HG03039 (cell line): ENCODE measurements at regions not wholly inside any gene's neighbourhood (a gene's known extent, or its start where the extent isn't known, plus 50 kb on each side); places are given as distances from the start of the nearest gene placed in this dataset.

Experiments
- ATAC-seq: cut with Tn5 transposase; IDR thresholded peaks from one replicate; pipeline ENCODE4 v1.9.1; 2021; ENCODE audit warnings: mild to moderate bottlenecking, moderate library complexity; ENCODE audit not compliant: unreplicated experiment

DNA sequence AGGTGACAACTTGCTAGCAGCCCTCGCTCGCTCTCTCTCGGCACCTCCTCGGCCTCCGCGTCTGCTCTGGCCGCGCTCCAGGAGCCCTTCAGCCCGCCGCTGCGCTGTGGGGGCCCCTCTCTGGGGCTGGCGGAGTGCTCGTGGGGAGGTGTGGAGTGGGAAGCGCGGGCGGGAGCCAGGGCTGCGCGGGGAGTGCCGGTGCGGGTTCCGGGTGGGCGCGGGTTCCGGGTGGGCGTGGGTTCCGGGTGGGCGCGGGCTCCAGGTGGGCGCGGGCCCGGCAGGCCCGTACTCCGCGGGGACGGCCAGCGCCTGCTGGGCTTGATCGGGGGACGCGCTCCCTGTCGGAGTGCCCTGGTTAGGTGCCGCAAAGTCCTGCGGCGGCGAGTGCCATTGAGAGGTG, 384.3 kb downstream of the GPM6A start:
- ATAC-seq, result no peak

DNA sequence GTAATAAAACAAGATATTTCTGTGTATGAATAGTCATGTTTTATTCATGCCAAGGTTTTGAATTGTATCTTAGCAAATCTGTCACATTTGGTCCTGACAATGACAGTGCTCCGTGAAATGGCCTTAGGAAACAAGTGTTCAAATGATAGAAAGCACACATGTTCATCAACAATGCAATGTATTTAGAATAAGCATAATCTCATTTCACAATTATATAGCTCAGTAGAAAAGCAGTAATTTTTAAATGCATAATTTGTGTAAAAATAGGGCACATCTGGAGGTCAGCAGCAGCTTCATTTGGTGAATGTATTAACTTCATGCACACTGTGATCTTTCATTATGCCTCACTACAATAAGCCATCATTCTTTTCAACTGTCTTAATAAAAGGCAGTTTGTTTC, 380.4 kb downstream of the GPM6A start:
- ATAC-seq, result no peak

DNA sequence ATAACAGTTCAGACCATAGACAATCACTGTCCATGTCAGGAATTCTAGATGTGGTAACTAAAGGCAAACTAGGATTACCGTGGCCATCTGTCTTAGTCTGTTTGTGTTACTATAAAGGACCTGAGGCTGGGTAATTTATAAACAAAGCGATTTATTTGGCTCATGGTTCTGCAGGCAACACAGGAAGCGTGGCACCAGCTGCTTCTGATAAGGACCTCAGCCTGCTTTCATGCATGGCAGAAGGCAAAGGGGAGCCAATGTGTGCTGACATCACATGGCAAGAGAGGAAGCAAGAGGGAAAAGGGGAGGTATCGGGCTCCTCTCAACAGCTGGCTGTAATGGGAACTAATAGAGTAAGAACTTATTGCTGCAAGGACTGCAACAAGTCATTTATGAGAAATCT, 376.7 kb downstream of the GPM6A start:
- ATAC-seq, result no peak

DNA sequence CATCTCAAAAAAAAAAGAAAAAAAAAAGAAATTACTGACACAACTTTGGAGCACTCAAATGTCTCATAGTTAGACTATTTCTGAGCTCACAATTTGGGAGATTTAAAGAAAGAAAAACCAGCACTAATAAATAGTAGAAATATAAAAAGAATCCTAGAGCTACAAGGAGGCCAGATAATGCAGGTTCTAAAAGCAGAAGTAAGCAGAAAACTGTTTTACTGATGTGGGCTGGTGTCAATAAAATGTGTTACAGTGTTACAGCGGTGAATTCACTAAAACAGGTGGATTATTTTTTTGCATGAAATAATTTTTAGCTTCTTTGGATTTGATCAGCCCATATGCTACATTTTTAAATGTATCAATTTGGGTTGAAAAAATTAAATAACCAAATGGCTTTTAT, 375.9 kb downstream of the GPM6A start:
- ATAC-seq, result no peak

DNA sequence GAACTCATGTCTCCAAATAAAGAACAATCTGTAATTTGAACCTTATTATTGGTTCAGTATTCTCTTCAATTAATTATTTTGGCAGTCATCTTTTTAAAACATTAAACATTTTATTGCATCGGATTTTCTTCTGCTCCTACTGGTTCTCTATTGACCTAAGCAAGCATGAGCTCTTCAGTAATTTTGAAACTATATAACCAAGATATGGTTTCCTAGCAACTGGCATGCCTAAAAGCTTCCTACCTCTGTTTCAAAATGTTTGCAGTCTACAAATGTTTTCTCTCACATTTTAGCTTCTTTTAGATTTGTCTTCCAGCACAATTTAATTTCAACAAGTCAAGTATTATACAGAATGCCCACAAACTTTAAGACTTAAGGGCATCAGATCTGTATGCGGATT, 371.3 kb downstream of the GPM6A start:
- no peak for ATAC-seq

DNA sequence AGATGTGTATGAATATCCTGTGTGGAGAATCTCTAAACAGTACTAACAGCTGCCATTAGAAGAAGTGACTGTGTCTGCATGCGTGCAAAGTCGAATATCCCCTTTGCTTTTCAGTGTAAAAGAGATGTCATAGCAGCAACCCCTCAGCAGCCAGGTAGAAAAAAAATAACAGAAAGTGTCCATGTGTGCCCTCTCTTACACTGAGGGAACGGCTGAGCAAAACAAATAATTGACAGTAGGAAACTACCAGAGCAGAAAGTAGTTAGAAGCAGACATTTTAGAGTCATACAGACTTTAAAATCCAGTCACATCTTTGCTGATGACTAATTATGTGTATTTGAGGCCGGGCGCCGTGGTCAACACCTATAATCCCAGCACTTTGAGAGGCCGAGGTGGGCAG, 370.8 kb downstream of the GPM6A start:
- no peak for ATAC-seq

DNA sequence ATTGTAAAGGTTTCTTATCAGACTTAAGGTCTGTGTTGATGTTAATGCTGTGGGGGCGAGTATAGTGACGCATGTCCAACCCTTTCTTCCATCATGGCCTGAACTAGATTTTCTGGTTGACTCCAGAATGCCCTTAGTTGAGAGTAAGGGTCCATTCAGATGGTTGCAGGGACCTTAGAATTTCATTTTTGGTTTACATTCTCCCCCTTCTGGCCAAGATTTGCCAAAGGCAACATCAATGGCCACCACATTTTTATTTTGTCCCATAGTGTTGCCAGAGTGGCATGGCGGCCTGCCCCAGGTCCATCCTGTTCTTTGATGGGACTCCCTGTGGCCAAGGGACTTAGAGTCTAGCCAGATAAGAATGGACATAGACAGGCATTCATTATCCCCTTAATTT, 368.5 kb downstream of the GPM6A start:
- ATAC-seq, result no peak

DNA sequence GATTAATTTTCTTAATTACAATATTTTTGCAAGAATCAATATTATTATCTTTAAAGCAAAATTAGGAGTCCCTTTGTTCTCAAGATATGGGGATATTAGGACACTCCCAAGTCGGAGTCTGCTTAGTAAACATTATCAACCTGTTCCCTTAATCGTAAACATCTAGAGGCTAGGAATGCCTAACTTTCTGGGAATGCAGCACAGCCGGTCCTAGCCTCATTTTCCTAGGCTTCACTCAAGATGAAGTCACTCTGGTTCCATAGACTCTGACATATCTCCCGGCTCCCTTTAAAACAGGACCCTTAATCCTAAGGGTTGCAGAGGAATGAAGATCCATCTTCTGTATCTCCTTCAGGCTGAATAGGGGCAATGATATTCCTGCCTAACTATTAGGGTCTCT, 367.6 kb downstream of the GPM6A start:
- ATAC-seq, result no peak

DNA sequence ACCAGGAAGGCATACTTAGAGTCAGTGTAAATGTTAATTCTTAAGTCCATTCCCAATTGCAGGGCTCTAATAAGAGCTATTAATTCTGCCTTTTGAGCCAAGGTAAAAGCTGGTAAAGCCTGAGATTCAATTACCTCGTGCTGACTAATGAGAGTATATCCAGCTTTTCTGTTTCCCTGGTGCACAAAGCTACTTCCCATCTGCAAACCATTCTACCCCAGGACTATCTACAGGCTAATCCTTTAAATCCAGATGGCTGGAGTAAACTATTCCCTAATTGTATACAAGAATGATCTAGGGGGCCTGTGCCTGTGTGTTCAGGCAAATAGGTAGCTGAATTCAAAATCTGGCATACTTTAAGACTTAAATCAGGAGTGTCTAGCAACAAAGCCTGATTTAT, 365.0 kb downstream of the GPM6A start:
- ATAC-seq, result no peak

DNA sequence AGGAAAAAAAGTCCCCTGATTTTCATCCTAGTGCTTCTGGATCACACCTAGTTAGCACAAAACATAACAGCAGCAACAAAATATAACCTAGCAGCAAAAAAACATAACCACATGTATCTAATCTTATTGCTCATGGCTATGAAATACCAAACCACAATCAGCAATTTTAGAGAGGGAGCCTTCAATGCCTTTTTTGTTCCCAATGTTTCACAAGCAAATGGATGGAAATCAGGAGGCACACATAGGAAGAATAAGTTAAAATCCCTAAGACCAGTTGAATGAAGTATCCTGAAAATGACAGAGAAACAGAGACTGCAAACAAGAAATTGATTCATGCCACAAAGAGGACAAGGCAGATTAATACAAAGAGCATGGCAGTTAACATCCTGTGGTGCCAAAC, 361.6 kb downstream of the GPM6A start:
- ATAC-seq, result no peak

DNA sequence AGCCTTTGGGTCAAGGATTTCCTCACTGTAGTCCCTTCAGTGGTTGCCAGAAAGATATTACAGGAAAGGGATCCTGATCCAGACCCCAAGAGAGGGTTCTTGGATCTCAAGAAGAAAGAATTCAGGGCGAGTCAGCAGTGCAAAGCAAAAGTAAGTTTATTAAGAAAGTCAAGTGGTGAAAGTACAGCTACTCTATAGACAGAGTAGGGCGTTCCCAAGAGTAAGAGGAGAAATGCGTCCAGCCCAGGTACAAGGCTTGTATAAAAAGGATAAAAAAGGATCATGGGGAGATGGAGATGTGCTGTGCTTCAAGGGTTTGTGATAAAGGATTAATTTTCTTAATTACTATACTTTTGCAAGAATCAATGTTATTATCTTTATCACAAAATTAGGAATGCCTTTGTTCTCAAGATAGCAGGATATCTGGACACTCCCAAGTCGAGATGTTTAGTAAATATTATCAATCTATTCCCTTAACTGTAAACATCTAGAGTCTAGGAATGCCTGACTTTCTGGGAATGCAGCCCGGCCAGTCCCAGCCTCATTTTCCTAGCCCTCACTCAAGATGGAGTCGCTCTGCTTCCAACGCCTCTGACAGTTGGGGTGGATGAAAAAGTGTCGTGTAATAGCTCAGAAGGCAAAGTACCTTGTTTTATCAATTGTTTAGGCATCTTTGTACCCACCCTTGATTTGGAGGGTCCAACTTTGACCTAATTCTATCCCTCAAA, 360.7 kb downstream of the GPM6A start:
- ATAC-seq, result no peak

DNA sequence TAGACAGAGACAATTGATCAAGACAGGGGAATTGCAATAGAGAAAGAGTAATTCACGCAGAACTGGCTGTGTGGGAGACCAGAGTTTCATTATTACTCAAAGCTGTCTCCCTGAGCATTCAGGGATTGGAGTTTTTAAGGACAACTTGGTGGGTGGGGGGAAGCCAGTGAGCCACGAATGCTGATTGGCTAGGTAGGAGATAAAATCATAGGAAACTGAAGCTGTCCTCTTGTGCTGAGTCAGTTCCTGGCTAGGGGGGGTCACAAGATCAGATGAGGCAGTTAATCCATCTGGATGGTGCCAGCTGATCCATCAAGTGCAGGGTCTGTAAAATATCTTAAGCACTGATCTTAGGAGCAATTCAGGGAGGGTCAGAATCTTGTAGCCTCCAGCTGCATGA, 358.6 kb downstream of the GPM6A start:
- ATAC-seq, result no peak

DNA sequence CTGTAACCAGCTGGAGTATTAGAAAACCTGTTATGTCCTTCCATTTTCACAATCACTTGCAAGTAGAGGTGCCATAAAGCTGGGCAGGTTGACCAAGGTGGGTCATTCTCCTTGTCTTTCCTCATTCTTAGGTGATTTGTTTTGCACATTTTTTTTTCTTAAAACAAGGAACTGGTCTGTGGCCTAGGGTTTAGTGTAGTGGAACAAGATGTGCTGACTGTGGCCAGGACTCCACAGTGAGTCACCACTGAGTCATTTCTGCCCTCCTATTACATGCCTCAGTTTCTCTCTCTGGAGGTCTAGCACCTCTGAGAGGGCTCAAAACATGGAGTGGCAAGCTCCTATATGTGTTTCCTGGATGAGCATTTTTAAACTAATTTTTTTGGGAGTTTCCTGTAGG, 355.9 kb downstream of the GPM6A start:
- no peak for ATAC-seq

DNA sequence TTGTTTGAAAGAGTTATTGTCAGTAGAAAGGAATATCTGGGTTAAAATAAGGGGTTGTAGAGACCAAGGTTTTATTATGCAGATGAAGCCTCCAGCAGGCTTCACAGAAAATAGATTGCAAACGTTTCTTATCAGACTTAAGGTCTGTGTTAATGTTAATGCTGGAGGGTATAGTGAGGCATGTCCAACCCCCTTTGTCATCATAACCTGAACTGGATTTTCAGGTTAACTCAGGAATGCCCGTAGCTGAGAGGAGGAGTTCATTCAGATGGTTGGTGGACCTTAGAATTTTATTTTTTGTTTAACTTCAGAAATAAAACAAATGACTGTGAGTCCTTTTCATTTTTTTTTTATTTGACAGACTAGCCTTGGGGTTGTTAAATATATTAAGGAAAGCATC, 354.1 kb downstream of the GPM6A start:
- no peak for ATAC-seq

DNA sequence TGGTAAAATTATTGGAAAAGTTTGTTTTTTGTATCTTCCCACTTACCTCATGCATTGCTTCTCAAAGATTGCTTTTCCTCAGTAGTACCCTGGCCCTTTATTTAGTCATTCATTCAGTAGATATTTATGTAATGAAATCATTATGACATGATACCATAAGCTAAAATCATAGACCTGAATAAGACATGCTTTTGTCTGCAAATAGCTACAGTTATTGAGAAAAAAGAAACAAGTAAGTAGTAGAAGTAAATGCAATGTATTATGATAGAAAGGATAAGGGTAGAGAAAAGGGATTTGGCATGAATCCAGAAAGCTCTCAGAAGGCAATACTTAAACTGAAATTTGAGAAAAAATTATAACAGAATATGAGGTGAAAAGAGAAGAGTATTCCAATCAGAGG, 352.5 kb downstream of the GPM6A start:
- no peak for ATAC-seq

DNA sequence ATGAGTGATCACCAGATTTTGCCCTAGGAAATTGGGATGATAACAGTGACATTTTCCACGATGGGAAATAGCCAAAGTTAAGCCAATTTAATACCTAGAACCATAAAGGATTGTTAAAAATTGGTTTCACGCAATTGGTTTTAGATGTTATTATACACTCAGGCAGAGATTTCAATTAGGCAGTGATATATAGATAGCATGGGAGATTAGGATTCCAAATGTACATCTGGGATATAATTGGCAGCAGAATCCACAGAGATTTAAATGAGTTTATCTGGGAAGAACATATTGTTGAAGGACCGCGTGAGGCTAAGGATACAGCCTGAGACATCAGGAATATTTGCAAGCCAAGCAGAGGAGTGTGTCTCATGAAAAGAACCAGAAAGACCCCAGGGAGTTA, 351.6 kb downstream of the GPM6A start:
- ATAC-seq, result no peak

DNA sequence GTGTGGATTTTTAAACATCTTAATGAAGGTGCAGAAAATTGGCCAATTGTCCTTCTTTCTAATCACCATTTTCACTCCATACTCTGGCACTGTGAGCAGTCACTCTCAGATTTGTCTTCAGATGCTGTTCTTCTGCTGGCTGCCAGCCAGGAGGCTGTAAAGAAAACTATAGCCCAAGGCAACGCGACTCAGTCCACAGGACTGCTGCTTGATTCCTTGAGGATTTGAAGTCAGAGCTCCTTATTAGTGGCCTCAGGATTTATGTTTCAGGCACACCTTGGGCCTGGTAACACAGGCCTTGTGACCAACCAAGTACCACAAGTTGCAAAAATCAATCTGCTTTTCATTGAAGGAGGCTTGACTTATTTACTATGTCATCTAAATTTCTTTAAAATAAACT, 342.6 kb downstream of the GPM6A start:
- ATAC-seq, result no peak

DNA sequence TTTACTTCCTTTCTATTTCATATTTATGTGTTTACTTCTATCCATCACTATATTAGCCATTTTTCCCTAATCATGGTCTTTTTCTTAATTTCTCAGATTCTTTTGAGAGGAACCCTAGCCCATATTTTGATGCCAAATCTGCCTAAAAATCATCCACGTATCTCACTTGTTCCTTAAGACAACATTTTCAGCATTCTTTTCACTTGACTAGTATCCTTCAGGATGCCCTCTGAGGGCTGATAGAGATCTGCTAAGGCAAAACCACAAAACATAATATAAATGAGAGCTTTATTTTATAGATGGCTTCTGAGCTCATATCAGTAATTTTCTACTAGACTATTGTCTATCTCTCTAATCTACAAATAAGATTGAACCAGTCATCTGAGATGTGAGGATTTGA, 341.9 kb downstream of the GPM6A start:
- no peak for ATAC-seq

DNA sequence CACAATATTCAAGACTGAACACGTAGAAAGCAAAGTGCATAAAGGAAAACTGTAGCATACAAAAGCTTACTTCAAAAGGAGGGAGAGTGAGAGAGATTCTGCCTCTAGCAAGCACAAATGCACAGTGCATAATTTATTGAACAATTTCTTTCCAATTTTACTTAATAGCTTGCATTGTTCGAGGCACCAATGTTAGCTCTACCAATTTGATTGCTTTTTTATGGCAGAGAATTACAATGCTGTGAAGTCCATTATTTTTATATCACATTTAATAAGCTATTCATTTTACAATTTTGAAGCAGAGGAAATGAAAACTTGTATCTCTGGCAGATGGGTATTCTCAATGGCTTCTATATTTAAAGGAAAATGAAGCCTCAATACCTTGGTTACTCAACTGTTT, 331.7 kb downstream of the GPM6A start:
- no peak for ATAC-seq

DNA sequence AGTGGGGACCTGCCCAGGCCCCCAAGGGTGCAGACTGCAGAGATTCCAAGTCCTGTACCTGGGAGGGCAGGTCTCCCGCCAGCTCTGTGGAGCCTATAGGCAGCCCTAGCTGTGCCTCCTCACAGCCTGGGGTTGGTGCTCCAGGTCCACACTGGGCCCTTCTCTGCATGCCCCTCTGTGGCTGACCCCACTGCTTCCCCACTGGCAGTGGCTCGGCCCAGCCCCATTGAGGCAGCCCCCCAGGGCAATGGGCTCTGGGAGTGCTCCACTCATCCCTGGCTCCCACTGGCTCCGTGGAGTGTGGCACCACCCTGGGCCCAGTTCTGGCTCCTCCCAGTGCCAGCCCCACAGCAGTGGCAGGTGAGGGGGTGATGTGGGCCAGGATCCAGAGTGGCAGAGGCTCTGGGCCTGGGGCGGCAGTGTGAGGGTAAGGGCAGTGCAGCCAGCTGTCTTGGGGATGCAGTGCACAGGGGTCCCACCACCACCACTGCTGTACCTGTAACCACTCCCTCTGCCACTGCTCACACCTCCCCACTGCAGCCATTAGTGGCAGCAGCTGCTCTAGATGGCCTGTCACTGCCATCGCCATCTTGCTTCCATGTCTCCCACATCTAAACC, 312.2 kb downstream of the GPM6A start:
- no peak for ATAC-seq

DNA sequence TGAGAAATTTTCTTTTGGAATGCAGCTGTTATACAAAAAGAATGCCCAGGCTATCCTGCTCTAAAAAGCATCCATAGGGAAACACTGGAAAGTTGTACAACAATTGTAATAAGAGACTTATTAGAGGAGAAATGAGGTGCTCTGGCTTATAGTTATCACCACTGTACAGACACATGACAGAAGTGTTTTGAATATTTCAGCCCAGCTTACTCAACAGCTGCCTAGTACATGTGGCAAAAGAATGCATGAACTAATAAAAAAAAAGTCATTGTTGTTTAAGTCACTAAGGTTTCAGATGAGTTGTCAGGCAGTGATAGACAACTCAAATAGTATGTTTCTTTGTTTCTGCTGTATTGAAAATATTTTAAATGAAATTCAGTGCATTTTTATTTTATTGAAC, 307.7 kb downstream of the GPM6A start:
- no peak for ATAC-seq

DNA sequence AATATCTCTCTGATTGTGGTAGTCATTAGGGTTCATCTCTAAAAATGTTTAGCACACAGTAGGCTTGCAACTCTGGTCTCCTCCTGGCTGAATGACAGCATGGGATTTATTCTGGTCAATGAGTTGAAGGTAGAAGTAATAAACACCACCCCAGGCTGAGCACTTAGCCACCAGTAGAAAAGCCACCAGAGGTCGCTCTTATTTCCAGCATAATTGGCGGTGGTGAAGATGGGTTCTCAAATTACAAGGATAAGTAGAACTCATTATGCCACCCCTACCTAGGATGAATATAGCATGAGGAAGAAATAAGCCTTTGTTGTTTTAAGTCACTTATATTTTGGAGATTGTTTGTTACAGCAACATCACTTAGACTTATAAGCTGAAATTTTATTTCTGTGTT, 302.7 kb downstream of the GPM6A start:
- ATAC-seq, result no peak

DNA sequence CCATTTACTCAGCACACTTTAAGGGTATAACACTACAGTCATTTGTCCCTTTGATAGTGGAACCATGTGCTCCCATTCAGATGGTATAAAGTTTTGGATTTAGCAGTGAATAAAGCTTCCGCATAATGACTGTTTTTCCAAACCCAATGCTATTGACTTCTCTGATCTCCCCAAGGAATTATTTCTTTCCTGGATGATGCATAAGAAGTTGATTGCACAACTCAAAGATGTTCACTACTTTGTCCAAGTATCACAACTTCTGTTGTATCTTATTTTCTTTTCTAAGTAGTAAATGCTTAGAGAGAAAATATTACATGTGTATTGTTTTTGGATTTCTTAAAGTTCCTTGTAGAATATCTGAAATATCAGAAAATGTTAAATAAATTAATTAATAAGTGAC, 300.2 kb downstream of the GPM6A start:
- no peak for ATAC-seq
